Spinal cord (tissue), 9 donors: ENCODE measurements at regions not wholly inside any gene's neighbourhood (a gene's known extent, or its start where the extent isn't known, plus 50 kb on each side); places are given as distances from the start of the nearest gene placed in this dataset.
"Not testable (repeated sequence)": the region's sequence is repeated elsewhere in the genome, so short reads cannot be mapped to it uniquely, and the experiment has no call there.

ENCODE experiments used
- DNase-seq, 6 donors: peaks; one replicate each; pipeline versions ENCODE4 v3.0.0 to v3.0.0-alpha.2; 2013 to 2015; ENCODE audit warnings: low spot score in 6 of 6, low read depth in 4 of 6
- H3K27ac ChIP-seq: one replicate; pipeline ENCODE4 v1.5.1; 2013; ENCODE audit warnings: low read depth, low read length, control low read depth
- H3K27me3 ChIP-seq: one replicate; pipeline ENCODE4 v1.6.1; 2013; ENCODE audit warnings: low read length; ENCODE audit not compliant: control insufficient read depth, insufficient read depth
- H3K36me3 ChIP-seq: one replicate; pipeline ENCODE4 v1.6.1; 2013; ENCODE audit warnings: low read length; ENCODE audit not compliant: control insufficient read depth, insufficient read depth
- H3K4me1 ChIP-seq: one replicate; pipeline ENCODE4 v1.6.1; 2013; ENCODE audit warnings: low read length; ENCODE audit not compliant: control insufficient read depth, insufficient read depth
- H3K4me3 ChIP-seq: one replicate; pipeline ENCODE4 v1.5.1; 2013; ENCODE audit warnings: low read depth, low read length, control low read depth
- H3K9me3 ChIP-seq: one replicate; pipeline ENCODE4 v1.6.1; 2013; ENCODE audit warnings: low read length; ENCODE audit not compliant: control insufficient read depth, insufficient read depth
- WGBS: methylation state at CpG from one replicate; pipeline ENCODE4 v1.1.5; 2013; ENCODE audit warnings: missing lambda C conversion rate; ENCODE audit not compliant: insufficient coverage; 5-methylcytosine and 5-hydroxymethylcytosine counted together
- donor health status: healthy.

- H3K9me3 ChIP-seq, H3K36me3 ChIP-seq, H3K4me1 ChIP-seq, H3K27ac ChIP-seq, H3K4me3 ChIP-seq, DNase-seq, H3K27me3 ChIP-seq: not testable (repeated sequence)
- WGBS = 63% methylated on average over 15 of the region's 35 CpGs
These were observed 245.2 kb downstream of the TMEM121 start for GRCh38 chr14:105771261-105772226.

- H3K36me3 ChIP-seq, H3K9me3 ChIP-seq, DNase-seq, H3K4me3 ChIP-seq, H3K27me3 ChIP-seq, H3K4me1 ChIP-seq, H3K27ac ChIP-seq: not testable (repeated sequence)
- WGBS = 55% methylated on average over 9 of the region's 11 CpGs
These were observed 246.4 kb downstream of the TMEM121 start for GRCh38 chr14:105772710-105773250.

GRCh38 chr14:105773584-105773983 lies 247.2 kb downstream of the TMEM121 start:
- H3K27ac ChIP-seq = no peak overlapping the region
- no peak for DNase-seq

GRCh38 chr14:105774001-105774400 lies 247.6 kb downstream of the TMEM121 start:
- Histone ChIP-seq H3K36me3 (no peaks in the 10 kb centered on the region), H3K9me3 (peaks cover 2% of the 10 kb centered on the region), H3K4me3 (no peak overlapping the region), H3K4me1 (no peaks in the 10 kb centered on the region), H3K27me3 (no peaks in the 10 kb centered on the region), H3K27ac (no peak overlapping the region)
- 73% methylated on average over 3 of the region's 3 CpGs for WGBS
- no peak for DNase-seq

More at GRCh38 chr14:105773584-105773983, 247.2 kb downstream of the TMEM121 start:
- H3K9me3 ChIP-seq = peaks cover 2% of the 10 kb centered on the region
- H3K36me3 ChIP-seq = no peaks in the 10 kb centered on the region
- H3K4me3 ChIP-seq = no peak overlapping the region
- 35% methylated on average over 3 of the region's 3 CpGs for WGBS
- H3K4me1 ChIP-seq = no peaks in the 10 kb centered on the region
- no peaks in the 10 kb centered on the region for H3K27me3 ChIP-seq

GRCh38 chr14:105774585-105775348 lies 248.4 kb downstream of the TMEM121 start:
- H3K9me3 ChIP-seq = not testable (repeated sequence)

GRCh38 chr14:105775349-105775923 lies 249.1 kb downstream of the TMEM121 start:
- not testable (repeated sequence) for H3K4me3 ChIP-seq, H3K36me3 ChIP-seq, DNase-seq, H3K27ac ChIP-seq, H3K27me3 ChIP-seq, H3K4me1 ChIP-seq, H3K9me3 ChIP-seq
- WGBS = 77% methylated on average over 11 of the region's 17 CpGs

More at GRCh38 chr14:105774585-105775348, 248.4 kb downstream of the TMEM121 start:
- not testable (repeated sequence) for H3K36me3 ChIP-seq, H3K27ac ChIP-seq, H3K4me1 ChIP-seq, H3K27me3 ChIP-seq, H3K4me3 ChIP-seq, DNase-seq
- WGBS = 75% methylated on average over 15 of the region's 20 CpGs

- H3K27me3 ChIP-seq, H3K27ac ChIP-seq, H3K9me3 ChIP-seq, H3K4me1 ChIP-seq, H3K4me3 ChIP-seq, DNase-seq, H3K36me3 ChIP-seq: not testable (repeated sequence)
- WGBS = 60% methylated on average over 2 of the region's 6 CpGs
These were observed 249.7 kb downstream of the TMEM121 start for GRCh38 chr14:105776112-105776511.

- Histone ChIP-seq H3K27ac (no peak overlapping the region), H3K4me1 (no peaks in the 10 kb centered on the region), H3K27me3 (no peaks in the 10 kb centered on the region), H3K36me3 (no peaks in the 10 kb centered on the region), H3K9me3 (peaks cover 2% of the 10 kb centered on the region), H3K4me3 (no peak overlapping the region)
- DNase-seq = no peak
- 80% methylated on average over 11 of the region's 13 CpGs for WGBS
These were observed 250.5 kb downstream of the TMEM121 start for GRCh38 chr14:105776924-105777323.

GRCh38 chr14:105783707-105784106 lies 257.3 kb downstream of the TMEM121 start:
- Histone ChIP-seq H3K4me3 (no peak overlapping the region), H3K36me3 (no peaks in the 10 kb centered on the region), H3K27me3 (no peaks in the 10 kb centered on the region), H3K9me3 (peaks cover 3% of the 10 kb centered on the region), H3K27ac (no peak overlapping the region), H3K4me1 (no peaks in the 10 kb centered on the region)
- WGBS = 0% methylated on average over 1 of the region's 3 CpGs
- DNase-seq = no peak
